Stimulated activated CD8-positive, alpha-beta memory T cell treated with anti-CD3 and anti-CD28 coated beads, Interleukin-4, amount 100 ng/mL, for 4 hours (primary cell): ENCODE measurements at regions not wholly inside any gene's neighbourhood (a gene's known extent, or its start where the extent isn't known, plus 50 kb on each side); places are given as distances from the start of the nearest gene placed in this dataset.
"Not testable (repeated sequence)": the region's sequence is repeated elsewhere in the genome, so short reads cannot be mapped to it uniquely, and the experiment has no call there.

Experiments used
- DNase-seq, 2 donors: peaks; one replicate each; pipeline ENCODE4 v3.0.0-alpha.2; 2020; ENCODE audit warnings: low read depth in 2 of 2, low spot score in 1 of 2

DNA sequence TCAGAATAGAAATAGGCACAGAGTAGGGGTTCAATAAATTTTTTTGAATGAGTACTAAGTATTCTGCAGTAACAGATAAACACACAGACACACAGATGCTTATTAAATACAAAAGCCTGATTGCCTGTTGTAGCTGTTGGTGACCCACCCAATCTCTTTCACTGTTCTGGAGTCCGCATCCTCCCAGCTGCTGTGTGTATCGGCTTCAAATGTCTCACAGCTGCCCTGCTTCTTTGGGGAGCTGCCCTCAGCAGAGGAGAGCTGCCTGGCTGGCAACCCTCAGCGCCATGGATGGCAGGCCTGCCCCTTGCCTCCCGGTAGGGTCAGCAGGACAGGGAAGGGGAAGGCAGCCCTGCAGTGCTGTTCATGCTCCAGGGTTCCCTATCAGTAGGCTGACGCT lies 50.5 kb upstream of the PRNP start:
- DNase-seq = no peak

DNA sequence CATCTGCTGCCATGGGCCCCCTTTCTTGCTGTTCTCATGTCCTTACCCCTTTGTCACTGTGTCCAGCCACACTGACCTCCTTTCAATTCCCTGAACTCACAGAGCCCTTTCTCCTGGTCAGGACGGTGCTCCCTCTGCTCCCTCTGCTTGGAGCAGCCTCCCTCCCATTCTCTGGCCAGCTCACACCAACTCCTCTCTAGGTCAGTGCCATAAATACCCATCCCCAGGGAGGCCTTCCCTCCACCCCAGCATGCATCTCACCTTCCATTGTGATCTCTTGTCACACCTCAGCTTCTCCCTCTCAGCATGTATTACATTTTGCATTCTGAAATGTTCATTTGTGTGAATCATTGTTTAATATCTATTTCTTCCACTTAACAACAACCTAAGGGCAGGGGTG lies 50.9 kb upstream of the PRNP start:
- no peak for DNase-seq

DNA sequence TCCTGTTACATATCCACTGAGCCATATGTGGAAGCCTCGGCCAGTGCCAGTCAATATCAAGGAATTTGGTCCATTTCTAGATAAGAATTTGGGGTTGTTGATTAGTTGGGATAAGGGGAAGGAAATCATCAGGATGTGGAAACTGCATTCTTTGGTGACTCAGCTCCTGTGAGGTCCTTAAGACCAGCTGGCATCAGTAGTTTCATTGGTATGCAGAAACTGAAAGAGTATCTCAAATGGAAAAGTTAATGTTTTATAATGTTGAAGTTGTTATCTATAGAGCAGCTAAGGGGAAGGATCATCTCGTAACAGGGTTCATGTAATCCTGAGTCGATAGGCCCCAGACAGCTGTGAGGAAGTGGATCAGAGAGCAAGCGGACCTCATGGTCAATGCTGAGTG lies 52.5 kb upstream of the PRNP start:
- DNase-seq = no peak

DNA sequence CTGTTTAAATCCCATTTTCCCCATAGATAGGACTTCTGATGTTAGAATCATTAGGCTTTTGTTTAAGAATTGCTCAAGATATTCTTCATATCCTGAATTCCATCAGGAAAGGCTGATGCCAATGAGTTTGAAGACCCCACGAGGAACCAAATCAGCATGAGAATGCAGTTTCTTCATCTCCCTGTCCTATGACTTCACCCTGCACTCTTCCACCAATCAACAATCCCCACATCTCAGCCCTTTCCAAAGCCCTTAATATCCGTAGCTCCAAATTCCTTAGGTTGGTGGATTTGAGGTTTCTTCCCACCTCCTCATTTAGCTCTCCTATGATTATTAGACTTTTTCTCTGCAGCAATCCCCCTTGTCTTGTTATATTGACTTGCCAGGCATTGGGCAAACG lies 52.9 kb upstream of the PRNP start:
- DNase-seq = no peak

DNA sequence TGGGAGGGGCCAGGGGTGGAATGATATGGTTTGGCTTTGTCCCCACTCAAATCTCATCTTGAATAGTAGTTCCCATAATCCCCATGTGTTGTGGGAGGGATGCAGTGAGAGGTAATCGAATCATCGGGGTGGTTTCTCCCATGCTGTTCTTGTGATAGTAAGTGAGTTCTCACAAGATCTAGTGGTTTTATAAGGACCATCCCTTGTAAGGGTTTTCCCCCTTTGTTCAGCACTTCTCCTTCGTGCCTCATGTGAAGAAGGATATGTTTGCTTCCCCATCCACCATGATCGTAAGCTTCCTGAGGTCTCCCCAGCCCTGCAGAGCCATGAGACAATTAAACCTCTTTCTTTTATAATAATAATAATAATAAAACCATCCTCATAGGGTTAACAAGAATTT lies 53.4 kb upstream of the PRNP start:
- DNase-seq = no peak

DNA sequence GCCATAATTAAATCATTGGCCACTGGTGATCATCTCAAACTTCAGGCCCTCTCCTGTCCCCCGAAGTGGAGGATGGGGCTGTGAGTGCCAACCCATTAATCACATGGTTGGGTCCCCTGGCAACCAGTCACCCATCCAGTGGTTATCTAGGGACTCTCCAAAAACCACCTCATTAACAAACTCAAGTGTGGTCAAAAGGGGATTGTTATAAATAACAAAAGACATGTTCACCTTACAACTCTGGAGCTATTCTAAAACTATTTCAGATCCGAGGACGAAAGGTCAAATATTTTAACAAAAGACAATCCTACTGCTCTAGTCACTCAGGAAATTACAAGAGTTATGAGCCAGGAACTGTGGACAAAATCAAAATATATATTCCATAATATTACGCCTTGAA lies 60.0 kb upstream of the PRNP start:
- DNase-seq = no peak

DNA sequence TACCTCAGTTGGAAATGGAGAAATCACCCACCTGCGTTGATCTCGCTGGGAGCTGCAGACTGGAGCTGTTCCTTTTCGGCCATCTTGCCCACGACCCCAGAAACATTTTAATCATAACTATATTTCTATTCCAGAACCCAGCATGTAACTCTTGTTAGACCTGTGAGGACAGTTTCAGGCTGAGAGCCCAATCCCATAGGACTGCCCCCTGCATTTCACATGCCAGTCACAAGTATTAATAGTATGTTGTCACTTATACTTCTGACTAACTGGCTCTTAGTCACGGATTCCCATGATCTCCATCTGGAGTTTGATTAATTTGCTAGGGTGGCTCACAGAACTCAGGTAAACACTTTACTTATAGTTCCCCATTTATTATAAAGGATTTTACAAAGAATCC lies 60.6 kb upstream of the PRNP start:
- DNase-seq = no peak

DNA sequence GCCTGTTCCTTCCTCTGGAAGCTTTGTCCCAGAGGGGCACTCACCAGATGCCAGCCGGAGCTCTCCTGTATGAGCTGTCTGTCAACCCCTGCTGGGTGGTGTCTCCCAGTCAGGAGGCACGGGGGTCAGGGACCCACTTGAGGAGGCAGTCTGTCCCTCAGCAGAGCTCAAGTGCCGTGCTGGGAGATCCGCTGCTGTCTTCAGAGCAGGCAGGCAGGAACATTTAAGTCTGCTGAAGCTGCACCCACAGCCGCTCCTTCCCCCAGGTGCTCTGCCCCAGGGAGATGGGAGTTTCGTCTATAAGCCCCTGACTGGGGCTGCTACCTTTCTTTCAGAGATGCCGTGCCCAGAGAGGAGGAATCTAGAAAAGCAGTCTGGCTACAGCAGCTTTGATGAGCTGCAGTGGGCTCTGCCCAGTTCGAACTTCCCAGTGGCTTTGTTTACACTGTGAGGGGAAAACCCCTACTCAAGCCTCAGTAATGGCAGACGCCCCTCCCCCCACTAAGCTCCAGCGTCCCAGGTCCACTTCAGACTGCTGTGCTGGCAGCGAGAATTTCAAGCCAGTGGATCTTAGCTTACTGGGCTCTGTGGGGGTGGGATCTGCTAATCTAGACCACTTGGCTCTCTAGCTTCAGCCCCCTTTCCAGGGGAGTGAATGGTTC lies 61.5 kb upstream of the PRNP start:
- DNase-seq = not testable (repeated sequence)

DNA sequence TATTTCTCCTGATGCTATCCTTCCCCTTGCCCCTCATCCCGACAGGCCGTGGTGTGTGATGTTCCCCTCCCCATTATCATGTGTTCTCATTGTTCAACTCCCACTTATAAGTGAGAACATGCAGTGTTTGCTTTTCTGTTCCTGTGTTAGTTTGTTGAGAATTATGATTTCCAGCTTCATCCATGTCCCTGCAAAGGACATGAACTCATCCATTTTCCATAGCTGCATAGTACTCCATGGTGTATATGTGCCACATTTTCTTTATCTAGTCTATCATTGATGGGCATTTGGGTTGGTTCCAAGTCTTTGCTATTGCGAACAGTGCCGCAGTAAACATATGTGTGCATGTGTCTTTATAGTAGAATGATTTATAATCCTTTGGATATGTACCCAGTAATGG lies 67.1 kb upstream of the PRNP start:
- DNase-seq = not testable (repeated sequence)

DNA sequence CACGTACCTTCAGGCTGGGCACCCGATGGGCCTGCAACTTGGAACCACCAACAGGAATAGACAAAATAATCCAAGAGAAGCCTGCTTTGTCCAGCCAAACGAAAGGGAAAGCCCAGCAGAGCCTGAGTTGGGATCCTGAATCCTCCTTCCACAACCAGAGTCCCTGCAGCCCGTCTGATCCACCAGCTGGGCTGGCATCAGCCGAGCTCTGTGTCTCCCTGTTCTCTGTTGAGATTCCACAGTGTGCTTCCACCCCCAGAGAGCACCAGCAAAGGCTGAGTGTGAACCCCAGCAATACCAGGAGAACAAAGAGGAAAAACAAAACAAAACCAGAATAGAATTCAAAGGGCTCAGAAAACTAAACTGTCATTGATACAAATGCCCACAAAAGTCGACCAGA lies 68.8 kb upstream of the PRNP start:
- no peak for DNase-seq

DNA sequence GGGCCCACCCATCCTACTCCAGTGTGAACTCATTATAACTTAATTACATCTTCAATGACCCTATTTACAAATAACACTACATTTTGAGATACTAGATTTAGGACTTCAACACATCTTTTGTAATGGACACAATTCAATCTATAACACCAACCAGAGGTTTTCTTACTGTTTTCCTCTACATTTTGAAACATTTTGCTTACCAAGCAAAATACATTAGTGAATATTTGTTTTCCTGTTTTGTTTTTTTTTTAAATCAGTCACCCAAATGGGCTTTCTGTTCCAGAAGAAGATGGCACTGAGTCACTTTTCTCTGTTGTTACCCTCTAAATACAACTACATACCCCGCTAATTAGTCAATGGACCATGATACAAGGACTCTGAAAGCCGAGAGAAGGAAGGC lies 69.2 kb upstream of the PRNP start:
- DNase-seq = no peak

DNA sequence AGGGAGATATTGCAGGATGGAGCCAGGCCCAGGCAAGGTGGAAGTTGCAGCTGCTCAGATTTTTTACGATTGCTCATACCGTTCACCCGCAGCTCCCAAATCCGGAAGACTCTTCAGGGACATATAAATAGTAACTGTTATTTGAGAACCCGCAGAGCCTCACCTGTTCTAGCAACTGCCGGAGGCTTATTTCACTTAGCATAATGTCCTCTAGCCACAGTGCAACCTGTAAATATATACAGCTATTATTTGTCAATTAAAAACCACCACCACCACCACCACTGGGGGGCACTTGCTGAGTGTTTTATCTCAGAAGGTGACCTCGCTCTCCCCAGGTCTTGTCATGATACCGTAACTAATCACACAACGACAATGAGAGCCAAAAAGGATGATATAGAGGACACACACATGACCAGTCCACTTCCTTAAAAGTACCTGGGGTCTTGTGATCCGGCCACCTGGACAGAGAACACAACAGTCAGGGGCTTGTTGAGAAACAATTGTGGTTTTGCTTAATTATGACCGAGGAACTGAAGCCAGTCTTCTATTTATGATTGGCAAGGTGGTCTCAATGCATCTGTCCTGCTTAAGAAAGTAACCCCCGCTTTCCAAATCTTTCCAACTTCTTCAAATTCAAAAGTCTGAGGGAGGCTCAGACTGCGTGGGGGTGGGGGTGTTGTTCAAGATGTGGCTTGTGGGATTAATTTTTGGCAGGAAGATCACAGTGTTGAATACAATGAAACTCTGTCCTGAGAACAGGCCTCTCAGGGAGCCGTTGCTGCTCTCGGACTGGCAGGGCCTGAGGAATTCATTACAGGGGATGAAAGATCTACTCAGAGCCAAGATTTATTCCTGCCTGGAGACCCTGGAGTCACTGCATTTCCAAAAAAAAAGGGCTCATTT lies 72.3 kb upstream of the PRNP start:
- DNase-seq = peak; percentile 57 to 63

DNA sequence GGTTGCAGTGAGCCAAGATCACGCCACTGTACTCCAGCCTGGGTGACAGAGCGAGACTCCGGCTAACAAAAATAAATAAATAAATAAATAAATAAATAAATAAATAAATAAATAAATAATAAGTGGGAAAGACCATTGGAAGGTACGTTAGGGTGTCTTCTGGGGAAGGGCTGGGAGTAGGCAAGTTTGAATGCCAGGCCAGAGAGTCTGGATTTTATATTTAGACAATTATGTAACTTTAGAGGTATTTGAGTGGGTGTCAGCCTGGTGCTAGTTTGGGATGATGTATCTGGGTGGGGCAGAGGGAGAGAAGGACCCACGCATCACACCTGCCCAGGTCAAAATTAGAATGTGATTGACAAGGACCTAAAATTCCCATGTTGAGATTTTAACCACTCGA lies 73.1 kb upstream of the PRNP start:
- DNase-seq = no peak

DNA sequence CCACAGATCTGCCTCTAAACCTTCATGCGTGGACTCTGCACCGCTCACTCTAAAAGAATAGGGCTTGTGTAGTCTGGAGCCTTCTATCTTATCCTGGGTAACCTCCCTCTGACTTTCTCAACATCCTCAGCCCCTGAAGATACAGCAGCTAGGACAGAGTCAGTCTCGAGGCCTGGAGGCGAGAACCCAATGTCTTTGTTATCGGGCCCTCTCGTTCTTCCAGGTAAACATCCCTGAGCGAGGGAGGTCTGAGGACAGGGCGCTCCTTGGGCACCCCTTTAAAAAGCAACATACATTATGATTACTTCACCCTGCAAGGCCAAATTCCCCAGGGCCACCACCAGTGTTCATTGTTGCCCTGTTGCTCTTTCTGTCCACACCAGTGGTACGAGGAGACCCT lies 75.4 kb upstream of the PRNP start:
- DNase-seq = no peak

DNA sequence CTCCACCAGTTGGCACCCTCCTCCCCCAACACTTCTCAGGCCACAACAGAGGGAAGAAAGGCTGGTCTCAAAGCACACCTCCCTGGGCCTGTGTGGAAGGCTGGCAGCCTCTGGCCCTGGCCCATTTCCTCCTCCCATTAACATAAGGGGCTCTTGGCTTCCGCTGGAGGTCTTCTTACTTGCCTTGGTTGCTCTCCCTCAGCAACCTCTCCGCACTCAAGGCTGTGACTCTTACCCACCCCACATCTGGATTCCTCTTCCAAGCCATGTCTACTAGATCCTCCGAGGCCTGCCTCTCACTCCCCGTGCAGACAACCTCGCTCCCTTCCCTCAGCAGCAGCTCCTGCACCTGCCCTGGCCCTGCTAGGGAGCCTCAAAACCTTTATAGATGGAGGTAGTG lies 76.7 kb upstream of the PRNP start:
- DNase-seq = no peak

DNA sequence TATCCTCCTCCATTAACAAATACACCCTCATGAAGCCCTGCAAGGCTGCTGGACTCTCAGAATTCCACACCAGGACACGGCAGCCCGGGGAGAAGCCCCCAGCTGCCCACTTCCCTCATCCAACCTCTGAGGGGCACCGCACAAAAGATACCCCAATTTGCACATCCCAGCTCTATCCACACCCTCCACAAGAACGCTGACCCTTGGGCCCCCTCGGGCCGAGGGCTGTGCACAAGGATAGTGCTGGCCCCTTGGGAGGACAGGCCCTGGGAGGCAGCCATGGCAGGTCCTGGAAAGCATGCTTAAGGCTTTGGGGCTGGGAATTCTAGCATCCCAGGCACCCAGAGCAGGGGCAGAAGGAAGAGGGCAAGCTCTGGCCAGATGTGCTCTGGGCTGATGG lies 77.4 kb upstream of the PRNP start:
- DNase-seq = no peak

DNA sequence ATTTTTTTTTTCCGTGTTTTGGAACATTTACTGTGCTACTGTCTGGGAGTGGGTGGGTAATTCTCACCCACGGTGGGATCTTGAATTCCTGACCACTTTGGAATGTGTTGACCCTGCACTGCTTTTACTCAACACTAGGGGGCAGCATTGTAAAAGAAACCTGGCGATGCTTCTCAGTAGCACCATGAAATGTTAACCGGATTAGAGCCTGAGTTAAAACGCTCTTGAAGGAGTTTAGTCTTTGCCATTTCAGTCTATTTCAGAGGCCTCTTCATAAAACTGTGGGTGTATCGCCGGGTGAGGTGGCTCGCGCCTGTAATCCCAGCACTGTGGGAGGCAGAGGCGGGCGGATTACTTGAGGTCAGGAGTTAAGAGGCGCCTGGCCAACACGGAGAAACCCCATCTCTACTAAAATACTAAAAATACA lies 79.0 kb upstream of the PRNP start:
- DNase-seq = peak; percentile 23 to 31

DNA sequence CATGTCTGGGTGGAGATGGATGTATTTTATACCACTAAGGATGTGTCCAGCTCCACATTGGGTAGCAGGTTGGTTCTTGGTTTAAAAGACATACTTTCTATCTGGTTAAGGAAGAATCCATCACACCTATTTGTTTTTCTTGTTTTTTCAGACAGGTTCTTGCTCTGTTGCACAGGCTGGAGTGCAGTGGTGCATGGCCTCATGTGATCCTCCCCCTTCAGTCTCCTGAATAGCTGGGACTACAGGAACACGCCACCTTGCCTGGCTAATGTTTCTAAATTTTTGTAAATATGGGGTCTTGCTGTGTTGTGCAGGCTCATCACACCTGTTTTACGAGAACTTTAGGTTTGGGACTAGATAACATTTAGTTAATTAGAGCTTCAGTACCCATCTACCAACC lies 80.2 kb upstream of the PRNP start:
- no peak for DNase-seq

DNA sequence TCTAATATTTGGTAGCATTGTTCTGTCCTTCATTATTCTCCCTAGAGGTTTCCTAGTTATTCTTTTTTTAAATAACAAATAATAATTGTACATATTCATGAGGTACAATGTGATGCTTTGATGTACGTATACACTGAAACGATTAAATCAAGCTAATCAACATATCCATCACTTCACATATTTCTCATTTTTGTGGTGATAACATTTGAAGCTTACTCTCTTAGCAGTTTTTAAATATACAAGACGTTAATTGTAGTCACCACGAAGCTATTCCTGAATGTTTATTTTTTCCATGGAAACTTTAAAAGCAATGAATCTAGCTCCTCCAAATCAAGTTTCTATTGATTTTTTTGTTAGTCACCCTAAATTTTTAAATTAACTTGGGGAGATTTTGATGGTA lies 81.1 kb upstream of the PRNP start:
- no peak for DNase-seq

DNA sequence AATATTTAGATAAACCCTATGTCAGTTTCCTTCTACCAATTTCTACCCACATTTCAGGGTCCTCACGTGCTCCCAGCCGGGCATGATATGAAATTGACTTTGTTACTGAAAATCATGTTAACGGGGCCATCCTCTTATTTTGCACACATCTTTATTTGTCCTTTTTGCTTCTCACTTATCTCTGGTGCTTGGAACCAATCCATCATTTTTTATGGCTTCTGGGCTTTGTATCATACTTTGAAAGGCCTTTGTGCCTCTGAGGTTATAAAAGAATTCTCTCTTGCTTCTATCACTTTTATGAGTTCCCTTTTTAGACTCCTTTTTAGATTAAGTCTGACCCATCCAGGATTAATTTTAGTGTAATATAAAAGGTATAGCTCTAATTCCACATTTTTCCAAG lies 81.7 kb upstream of the PRNP start:
- no peak for DNase-seq

DNA sequence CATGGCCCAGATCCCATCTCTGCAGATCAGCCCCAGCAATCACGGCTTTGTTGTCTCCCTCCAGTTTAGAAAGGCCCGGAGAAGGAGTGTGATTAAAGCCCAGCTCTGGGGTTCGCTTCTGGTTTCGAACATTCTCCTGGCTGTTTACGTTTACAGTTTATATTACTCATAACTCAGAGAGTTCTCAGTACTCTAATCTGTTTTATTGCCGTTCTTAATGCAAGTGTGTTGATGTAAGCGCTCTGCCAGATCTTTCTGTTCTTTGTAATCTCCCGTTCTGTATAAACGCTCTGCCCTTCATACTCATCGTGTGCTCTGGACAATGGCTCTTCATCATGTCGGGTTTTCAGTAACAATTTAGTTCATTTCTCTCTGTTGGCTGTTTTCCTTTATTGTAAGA lies 82.5 kb upstream of the PRNP start:
- no peak for DNase-seq

DNA sequence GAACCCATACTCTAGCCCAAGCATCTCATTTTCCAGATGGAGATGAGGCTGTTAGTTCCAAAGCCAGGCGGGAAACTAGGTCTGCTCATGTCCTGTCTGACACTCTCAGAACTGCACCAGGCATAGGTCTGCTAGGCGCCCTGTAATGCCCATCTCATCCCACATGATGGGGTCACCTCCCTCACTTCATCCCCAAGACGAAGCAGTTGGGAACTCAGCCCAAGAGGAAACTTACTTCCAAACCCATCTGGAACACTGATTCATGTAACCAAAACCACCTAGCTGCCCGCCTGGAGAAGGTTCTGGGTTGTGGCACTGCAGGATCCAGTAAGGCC lies 84.0 kb upstream of the PRNP start:
- DNase-seq = no peak
